SK-N-SH treated with all-trans-retinoic acid at 6 μM for 48 hours (cell line): ENCODE measurements at regions not wholly inside any gene's neighbourhood (a gene's known extent, or its start where the extent isn't known, plus 50 kb on each side); places are given as distances from the start of the nearest gene placed in this dataset.

Experiments
- ARNTL ChIP-seq: fragments of 450-650 bp; formaldehyde crosslinking; IDR thresholded peaks from 2 replicates; pipeline ENCODE4 v1.5.0; 2020; ENCODE audit warnings: low read depth, mild to moderate bottlenecking, moderate library complexity, borderline replicate concordance
- PATZ1 ChIP-seq: fragments of 250-450 bp; sonication (Bioruptor Pico); IDR thresholded peaks from 2 replicates; pipeline ENCODE4 v1.8.0; 2020; ENCODE audit warnings: mild to moderate bottlenecking, moderate library complexity, borderline replicate concordance
- TSHZ2 ChIP-seq: fragments of 250-450 bp; sonication (Bioruptor Pico); IDR thresholded peaks from 2 replicates; pipeline ENCODE4 v1.5.0; 2020; ENCODE audit warnings: mild to moderate bottlenecking, moderate library complexity
- ZNF8 ChIP-seq: fragments of 450-650 bp; formaldehyde crosslinking; IDR thresholded peaks from 2 replicates; pipeline ENCODE4 v1.5.0; 2020; ENCODE audit warnings: mild to moderate bottlenecking, moderate library complexity

- TF ChIP-seq ARNTL (no peak), TSHZ2 (CRISPR knock-in tag) (no peak), ZNF8 (CRISPR knock-in tag) (no peak), PATZ1 (CRISPR knock-in tag) (no peak)
Observed at GRCh38 chr12:66836623-66837310, 157.9 kb upstream of the GRIP1 start.
